Type B pancreatic cell (in vitro differentiated cells): ENCODE measurements at regions not wholly inside any gene's neighbourhood (a gene's known extent, or its start where the extent isn't known, plus 50 kb on each side); places are given as distances from the start of the nearest gene placed in this dataset.
"Not testable (repeated sequence)": the region's sequence is repeated elsewhere in the genome, so short reads cannot be mapped to it uniquely, and the experiment has no call there.

ENCODE experiments used
- DNase-seq: peaks from one replicate; pipeline ENCODE4 v3.0.0; 2021; ENCODE audit warnings: mixed read lengths; ENCODE audit not compliant: unreplicated experiment; ENCODE audit errors: extremely low spot score
- H3K27ac Mint-ChIP-seq: 2 replicates; pipeline ENCODE4 v1.8.0; 2021; ENCODE audit warnings: mild to moderate bottlenecking, mixed read lengths
- H3K27me3 Mint-ChIP-seq: 2 replicates; pipeline ENCODE4 v1.8.0; 2021; ENCODE audit warnings: mixed read lengths
- H3K36me3 Mint-ChIP-seq: 2 replicates; pipeline ENCODE4 v1.8.0; 2021; ENCODE audit warnings: mixed read lengths
- H3K4me1 Mint-ChIP-seq: one replicate; pipeline ENCODE4 v1.8.0; 2021; ENCODE audit warnings: mixed read lengths; ENCODE audit not compliant: unreplicated experiment
- H3K4me3 Mint-ChIP-seq: 2 replicates; pipeline ENCODE4 v1.8.0; 2021; ENCODE audit warnings: mild to moderate bottlenecking, mixed read lengths
- H3K9me3 Mint-ChIP-seq: 2 replicates; pipeline ENCODE4 v1.8.0; 2021; ENCODE audit warnings: mixed read lengths
- CTCF ChIP-seq: fragments of 200-600 bp; sonication (generic); conservative IDR thresholded peaks from 2 replicates; pipeline ENCODE4 v1.5.0; 2021; ENCODE audit warnings: antibody characterized with exemption, mild to moderate bottlenecking

- no peaks in the 10 kb centered on the region for H3K27me3 Mint-ChIP-seq
- no peak overlapping the region for H3K27ac Mint-ChIP-seq
- no peaks in the 10 kb centered on the region for H3K36me3 Mint-ChIP-seq
- DNase-seq: no peak
- TF ChIP-seq CTCF: no peak
- no peaks in the 10 kb centered on the region for H3K9me3 Mint-ChIP-seq
- peaks cover 29% of the 10 kb centered on the region for H3K4me1 Mint-ChIP-seq
- H3K4me3 Mint-ChIP-seq: no peak overlapping the region
Measured at GRCh38 chr10:60531006-60531405, 141.3 kb upstream of the ANK3 start.

GRCh38 chr10:60527676-60528075, 138.0 kb upstream of the ANK3 start:
- Mint-ChIP-seq H3K4me3 (no peak overlapping the region), H3K27ac (no peak overlapping the region), H3K27me3 (no peaks in the 10 kb centered on the region), H3K36me3 (no peaks in the 10 kb centered on the region), H3K4me1 (peaks cover 26% of the 10 kb centered on the region), H3K9me3 (peaks cover 10% of the 10 kb centered on the region)
- no peak for TF ChIP-seq CTCF
- no peak for DNase-seq

GRCh38 chr10:60525716-60526585, 136.3 kb upstream of the ANK3 start:
- no peak overlapping the region for H3K27ac Mint-ChIP-seq
- TF ChIP-seq CTCF: no peak
- no peaks in the 10 kb centered on the region for H3K36me3 Mint-ChIP-seq
- peaks cover 41% of the 10 kb centered on the region for H3K4me1 Mint-ChIP-seq
- DNase-seq: no peak
- peak overlapping the region; percentile 14 for H3K4me3 Mint-ChIP-seq
- no peaks in the 10 kb centered on the region for H3K27me3 Mint-ChIP-seq
- H3K9me3 Mint-ChIP-seq: peaks cover 10% of the 10 kb centered on the region

GRCh38 chr10:60524541-60524940, 134.9 kb upstream of the ANK3 start:
- Mint-ChIP-seq H3K4me3 (no peak overlapping the region), H3K27me3 (no peaks in the 10 kb centered on the region), H3K4me1 (peaks cover 41% of the 10 kb centered on the region), H3K9me3 (peaks cover 13% of the 10 kb centered on the region), H3K36me3 (no peaks in the 10 kb centered on the region), H3K27ac (no peak overlapping the region)
- DNase-seq: no peak
- TF ChIP-seq CTCF: no peak

GRCh38 chr10:60523371-60523770, 133.7 kb upstream of the ANK3 start:
- H3K27me3 Mint-ChIP-seq, H3K27ac Mint-ChIP-seq, DNase-seq, H3K4me3 Mint-ChIP-seq, H3K36me3 Mint-ChIP-seq: not testable (repeated sequence)
- Mint-ChIP-seq H3K9me3 (peaks cover 17% of the 10 kb centered on the region), H3K4me1 (peaks cover 48% of the 10 kb centered on the region)

GRCh38 chr10:60522617-60523016, 132.9 kb upstream of the ANK3 start:
- Mint-ChIP-seq H3K9me3 (peaks cover 20% of the 10 kb centered on the region), H3K4me1 (peaks cover 54% of the 10 kb centered on the region), H3K4me3 (no peak overlapping the region), H3K27me3 (no peaks in the 10 kb centered on the region), H3K36me3 (peaks cover 6% of the 10 kb centered on the region), H3K27ac (peak overlapping the region; percentile 58)
- no peak for DNase-seq
- TF ChIP-seq CTCF: no peak
